ENCODE measurements at regions not wholly inside any gene's neighbourhood (a gene's known extent, or its start where the extent isn't known, plus 50 kb on each side); places are given as distances from the start of the nearest gene placed in this dataset.

- TF ChIP-seq CTCF (IDR thresholded peaks at IDR 0.05) = no peak
- TF ChIP-seq POLR2A (IDR thresholded peaks at IDR 0.05) = no peak
- no peak for TF ChIP-seq POLR2AphosphoS5 (IDR thresholded peaks at IDR 0.05)
Observed at GRCh38 chr10:9205558-9205957, 1151.1 kb downstream of the GATA3 start.
